HG03175 (cell line): ENCODE measurements at regions not wholly inside any gene's neighbourhood (a gene's known extent, or its start where the extent isn't known, plus 50 kb on each side); places are given as distances from the start of the nearest gene placed in this dataset.
"Not testable (repeated sequence)": the region's sequence is repeated elsewhere in the genome, so short reads cannot be mapped to it uniquely, and the experiment has no call there.

Experiments used
- ATAC-seq: cut with Tn5 transposase; IDR thresholded peaks from one replicate; pipeline ENCODE4 v1.9.1; 2021; ENCODE audit warnings: mild to moderate bottlenecking, moderate library complexity; ENCODE audit not compliant: unreplicated experiment

GRCh38 chr6:85111481-85112011 is 338.3 kb upstream of the NT5E start:
- no peak for ATAC-seq

- no peak for ATAC-seq
These were observed 338.9 kb upstream of the NT5E start for GRCh38 chr6:85110943-85111342.

DNA sequence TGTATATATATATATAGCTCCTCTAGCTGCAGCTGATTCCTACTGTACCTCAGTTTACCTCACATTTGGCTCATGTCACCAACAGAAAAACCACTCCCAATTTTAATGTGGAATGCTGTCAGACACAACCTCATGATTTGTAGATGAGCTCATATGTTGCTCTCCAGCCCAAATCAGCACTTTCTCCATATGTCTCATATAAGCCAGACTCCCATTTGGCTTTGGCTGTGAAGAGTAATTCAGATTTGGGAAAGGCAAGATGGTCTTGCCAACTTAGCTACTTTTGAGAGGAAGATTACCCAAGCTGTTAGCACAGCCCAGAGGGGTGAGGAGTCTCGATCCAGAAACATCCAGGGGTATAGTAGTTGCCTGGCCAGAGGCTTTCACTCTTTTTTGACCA is 342.2 kb upstream of the NT5E start:
- ATAC-seq = no peak

GRCh38 chr6:85096976-85097375 is 332.6 kb upstream of the TBX18 start:
- no peak for ATAC-seq

- ATAC-seq = no peak
These were observed 327.8 kb upstream of the TBX18 start for GRCh38 chr6:85092226-85092625.

DNA sequence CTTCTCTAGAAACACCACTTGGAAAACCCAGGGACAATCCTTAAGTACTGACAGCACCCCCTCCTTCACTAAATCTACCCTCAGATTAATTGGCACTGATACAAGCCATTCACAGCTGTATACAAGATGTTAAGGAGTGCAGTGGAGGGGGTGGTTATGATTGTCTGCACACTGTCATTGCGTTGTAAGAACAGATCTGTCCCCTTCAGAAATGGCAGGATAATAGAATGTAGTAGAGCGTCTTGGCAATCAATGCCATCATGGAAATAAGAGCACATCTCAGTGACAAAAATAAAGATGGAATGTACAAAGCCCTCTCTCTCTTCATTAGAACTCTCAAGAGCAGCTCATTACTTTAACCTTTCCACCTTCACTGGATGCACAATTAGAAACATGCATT is 324.9 kb upstream of the TBX18 start:
- no peak for ATAC-seq

GRCh38 chr6:85085875-85086274 is 321.5 kb upstream of the TBX18 start:
- no peak for ATAC-seq

DNA sequence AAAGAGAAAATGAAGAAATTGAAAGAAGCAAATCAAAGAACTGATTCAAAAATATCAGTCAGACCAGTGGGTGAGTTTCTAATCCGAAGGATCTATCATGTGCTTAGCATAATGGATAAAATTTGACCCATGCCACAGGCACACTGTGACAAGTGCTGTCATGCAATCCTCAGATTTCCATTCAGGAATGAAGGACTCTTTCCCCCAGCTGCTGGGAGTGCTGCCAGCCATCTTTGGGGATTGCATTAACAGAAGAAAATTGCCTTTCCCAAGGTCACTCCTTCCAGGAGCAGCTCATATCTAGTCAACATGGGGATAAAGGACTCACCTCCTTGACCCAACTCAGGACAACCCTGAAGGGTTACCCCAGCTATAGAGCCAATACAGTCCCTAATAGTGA is 316.7 kb upstream of the TBX18 start:
- ATAC-seq = no peak

- ATAC-seq = no peak
These were observed 315.4 kb upstream of the TBX18 start for GRCh38 chr6:85079761-85080160.

GRCh38 chr6:85078058-85078457 is 313.7 kb upstream of the TBX18 start:
- ATAC-seq = no peak

DNA sequence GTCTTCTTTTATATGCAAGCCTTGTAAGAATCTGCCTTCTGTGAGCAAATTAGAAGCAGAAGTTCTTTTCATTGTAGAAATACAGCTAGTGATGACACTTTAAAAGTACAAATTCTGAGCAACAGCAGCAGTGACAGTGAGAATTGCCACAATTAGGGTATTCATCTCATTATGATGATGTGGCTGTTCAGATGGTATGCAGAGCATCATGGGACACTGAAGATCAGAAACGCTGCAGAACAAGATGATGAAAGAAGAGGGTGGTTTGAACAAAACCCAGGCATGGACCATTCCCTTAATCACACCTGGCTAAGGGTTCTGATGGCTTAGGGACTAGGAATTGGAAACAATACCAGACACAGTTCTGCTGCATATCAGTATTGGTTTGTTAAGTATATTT is 312.7 kb upstream of the TBX18 start:
- no peak for ATAC-seq

DNA sequence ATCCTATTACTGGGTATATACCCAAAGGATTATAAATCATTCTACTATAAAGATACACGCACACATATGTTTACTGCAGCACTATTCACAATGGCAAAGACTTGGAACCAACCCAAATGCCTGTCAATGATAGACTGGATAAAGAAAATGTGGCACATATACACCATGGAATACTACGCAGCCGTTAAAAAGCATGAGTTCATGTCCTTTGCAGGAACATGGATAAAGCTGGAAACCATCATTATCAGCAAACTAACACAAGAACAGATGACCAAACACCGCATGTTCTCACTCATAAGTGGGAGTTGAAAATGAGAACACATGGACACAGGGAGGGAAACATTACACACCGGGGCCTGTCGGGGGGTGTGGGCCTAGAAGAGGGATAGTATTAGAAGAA is 307.4 kb upstream of the TBX18 start:
- not testable (repeated sequence) for ATAC-seq

- ATAC-seq = no peak
These were observed 305.2 kb upstream of the TBX18 start for GRCh38 chr6:85069577-85069976.

GRCh38 chr6:85068221-85068620 is 303.8 kb upstream of the TBX18 start:
- ATAC-seq = no peak

DNA sequence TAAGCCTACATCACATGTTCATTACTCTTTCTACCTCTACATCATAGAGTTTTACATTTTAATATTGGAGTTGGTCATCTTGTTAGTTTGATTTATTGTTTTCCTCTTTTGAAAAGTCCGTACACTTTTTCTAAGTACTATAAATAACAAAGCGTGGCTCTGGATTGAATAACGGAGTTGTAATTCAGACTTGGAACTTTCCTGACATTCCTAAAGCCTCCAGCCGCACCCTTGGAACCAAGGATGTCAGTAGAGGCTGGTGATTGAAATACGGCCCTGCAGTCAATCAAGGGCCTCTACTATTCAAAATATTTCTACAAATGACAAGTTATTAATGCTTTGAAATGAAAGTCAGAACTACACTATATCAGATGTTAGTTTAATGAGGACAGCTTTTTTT is 301.9 kb upstream of the TBX18 start:
- no peak for ATAC-seq

DNA sequence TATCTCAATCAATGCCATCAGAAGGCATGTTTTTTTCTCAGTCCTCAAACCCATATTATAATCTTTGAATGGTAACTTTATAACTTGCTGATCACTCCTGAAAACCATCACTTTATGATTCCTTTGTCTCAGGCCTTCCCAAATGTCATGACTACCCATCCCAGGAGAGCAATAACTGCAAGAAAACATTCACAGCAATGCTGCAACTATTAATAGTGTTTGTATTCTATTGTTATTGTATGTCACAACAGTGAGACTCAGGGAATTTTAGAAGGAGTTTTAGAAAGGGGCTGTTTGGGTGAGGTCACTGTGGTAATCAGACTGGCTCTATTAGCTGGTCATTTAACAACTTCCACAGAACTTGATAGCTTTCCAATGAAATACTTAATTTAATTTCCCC is 301.4 kb upstream of the TBX18 start:
- no peak for ATAC-seq

GRCh38 chr6:85063611-85064010 is 299.2 kb upstream of the TBX18 start:
- no peak for ATAC-seq

- no peak for ATAC-seq
These were observed 298.5 kb upstream of the TBX18 start for GRCh38 chr6:85062884-85063283.

GRCh38 chr6:85058806-85059205 is 294.4 kb upstream of the TBX18 start:
- no peak for ATAC-seq

DNA sequence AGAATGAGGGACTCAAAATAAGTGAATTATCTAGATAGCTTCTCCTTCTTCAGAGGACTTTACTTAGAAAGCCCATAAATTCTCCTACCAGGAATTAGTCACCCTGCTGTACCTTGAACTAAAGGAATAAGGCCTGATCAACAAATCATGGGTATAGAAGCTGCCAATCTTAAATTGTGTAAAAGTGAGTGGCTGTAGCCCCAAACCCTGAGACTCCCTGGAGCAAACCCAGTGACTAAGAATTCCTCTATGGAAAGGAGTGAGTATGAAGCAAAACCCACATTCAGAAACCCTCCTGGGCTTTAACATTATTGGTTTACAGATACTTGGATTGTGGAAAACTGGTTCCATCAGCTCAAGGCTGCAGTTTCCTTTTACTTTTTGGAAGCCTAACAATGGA is 285.8 kb upstream of the TBX18 start:
- ATAC-seq = no peak

DNA sequence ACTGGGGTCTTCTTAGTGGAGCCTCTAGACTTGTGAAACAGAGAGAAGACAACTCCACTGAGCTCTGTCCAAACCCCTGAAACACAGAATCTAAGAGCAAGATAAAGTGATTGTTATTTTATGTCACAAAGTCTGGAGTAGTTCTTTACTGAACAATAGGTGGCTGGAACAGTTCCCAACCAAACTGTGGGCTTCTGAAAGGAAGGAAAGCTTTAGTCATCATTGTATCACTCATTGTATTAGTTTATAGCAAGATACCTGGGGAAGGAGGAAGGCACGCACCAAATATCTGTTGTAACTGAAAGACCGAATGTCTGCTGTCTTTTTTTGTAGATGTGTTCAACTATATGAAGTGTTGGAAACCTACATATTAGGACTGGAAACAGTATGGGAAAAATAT is 284.9 kb upstream of the TBX18 start:
- no peak for ATAC-seq

GRCh38 chr6:85047818-85048217 is 283.4 kb upstream of the TBX18 start:
- no peak for ATAC-seq

- not testable (repeated sequence) for ATAC-seq
These were observed 281.4 kb upstream of the TBX18 start for GRCh38 chr6:85045767-85046166.

GRCh38 chr6:85044361-85044760 is 280.0 kb upstream of the TBX18 start:
- no peak for ATAC-seq
